ENCODE measurements at regions not wholly inside any gene's neighbourhood (a gene's known extent, or its start where the extent isn't known, plus 50 kb on each side); places are given as distances from the start of the nearest gene placed in this dataset.
A peak's percentile ranks its signal among the peaks of the same experiment; 100 is the strongest.

DNA sequence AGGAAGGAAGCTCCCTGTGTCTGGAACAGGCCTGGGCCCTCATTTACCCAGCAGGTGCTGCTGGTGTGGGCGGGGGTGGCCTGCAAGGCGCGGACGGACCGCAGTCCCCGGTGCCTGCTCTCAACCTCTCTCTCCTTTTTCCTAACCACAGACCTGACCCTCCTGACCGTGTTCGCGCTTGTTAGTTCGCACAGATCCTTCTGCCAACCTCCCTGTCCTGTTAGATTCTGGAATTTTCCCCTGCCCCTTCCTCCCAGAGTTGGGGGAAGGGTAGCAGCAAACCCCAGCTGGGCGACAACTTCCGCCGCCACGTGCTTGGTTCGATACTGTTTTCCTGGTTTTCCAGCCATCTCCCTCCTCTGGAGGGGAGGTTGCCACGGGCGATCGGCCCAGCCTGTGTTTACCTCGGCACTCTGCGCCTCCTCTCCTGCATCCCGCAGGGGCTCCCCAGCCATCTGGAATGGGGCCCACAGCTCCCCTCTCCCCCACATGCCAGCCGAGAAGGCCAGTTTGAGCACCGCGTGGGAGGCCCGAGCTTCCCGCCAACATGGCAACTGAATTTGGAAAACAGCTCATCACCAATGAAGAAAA, 70.8 kb upstream of the UNC5A start:
- peak overlapping the region; percentile 8; the same call in 1 of the 2 replicates for H3K27ac ChIP-seq
- TF ChIP-seq, protein P1, sequence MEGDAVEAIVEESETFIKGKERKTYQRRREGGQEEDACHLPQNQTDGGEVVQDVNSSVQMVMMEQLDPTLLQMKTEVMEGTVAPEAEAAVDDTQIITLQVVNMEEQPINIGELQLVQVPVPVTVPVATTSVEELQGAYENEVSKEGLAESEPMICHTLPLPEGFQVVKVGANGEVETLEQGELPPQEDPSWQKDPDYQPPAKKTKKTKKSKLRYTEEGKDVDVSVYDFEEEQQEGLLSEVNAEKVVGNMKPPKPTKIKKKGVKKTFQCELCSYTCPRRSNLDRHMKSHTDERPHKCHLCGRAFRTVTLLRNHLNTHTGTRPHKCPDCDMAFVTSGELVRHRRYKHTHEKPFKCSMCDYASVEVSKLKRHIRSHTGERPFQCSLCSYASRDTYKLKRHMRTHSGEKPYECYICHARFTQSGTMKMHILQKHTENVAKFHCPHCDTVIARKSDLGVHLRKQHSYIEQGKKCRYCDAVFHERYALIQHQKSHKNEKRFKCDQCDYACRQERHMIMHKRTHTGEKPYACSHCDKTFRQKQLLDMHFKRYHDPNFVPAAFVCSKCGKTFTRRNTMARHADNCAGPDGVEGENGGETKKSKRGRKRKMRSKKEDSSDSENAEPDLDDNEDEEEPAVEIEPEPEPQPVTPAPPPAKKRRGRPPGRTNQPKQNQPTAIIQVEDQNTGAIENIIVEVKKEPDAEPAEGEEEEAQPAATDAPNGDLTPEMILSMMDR (conservative IDR thresholded peaks at IDR 0.05) = no peak

DNA sequence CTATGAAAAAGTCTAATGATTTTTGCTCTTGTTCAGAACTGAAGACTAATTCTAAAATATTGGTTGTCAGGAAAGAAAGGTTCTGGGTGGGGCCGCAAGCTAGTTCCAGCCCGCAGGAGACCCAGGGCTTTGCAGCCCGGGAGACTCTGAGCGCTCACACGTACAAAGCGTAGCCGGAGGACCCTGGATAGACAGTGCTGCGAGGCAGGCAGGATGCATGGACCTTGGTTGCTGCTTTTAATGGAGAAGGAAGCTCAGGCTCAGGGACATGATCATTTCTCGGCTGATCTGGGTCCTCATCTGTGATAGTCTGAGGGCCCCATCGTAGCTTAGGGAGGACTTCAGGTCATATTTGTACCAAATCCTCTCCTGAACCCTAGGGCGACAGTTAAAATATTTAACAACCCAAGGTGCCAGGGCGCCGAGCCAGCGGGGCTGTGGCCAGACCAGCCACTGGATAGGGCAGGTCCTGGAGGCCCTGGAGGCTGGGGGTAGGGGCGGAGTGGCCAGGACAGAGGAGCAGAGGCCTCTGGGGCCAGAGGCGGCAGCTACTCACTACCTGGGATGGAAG, 70.1 kb upstream of the UNC5A start:
- TF ChIP-seq, protein P1 (conservative IDR thresholded peaks at IDR 0.05) = no peak
- H3K27ac ChIP-seq = peak overlapping the region; percentile 8; the same call in 1 of the 2 replicates

DNA sequence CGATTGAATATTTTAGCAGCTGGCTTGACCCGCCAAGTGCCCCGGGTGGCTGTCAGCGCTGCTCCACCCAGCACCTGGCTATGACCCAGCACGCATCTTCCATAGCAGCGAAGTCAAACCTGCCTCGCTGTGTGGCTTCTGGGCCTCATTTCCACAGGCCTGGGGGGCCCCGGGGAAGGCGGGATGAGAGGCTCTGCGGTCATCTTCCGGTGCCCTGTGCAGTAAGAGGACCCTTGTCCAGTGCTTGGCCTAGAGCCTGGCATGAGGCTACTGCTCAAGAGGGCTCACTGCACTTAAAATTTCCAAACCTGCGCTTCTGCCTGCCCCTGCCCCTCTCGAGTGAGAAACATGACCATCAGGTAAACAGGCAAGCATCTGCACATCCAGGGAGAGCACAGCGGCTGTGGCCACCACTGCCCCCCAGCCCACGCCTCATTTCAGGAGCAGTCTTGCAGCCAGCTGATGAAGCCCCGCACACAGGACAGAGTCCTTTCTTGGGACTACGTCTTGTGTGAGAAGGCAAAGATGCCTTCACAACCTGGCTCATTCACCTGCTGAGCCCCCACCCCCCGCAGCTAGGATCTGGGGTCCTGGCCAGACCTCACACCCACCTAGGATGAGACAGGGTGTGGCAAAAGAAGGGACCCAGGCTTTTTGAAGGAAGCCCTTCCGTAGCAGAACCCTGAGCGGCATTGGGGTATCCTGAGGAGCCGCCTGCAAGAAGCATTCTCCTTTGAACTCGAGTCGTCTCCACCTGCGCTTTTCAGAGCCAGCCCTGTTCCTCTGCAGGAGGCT, 69.5 kb upstream of the UNC5A start:
- TF ChIP-seq, protein P1 (conservative IDR thresholded peaks at IDR 0.05) = no peak
- H3K27ac ChIP-seq = peak overlapping the region; percentile 8; the same call in 1 of the 2 replicates

DNA sequence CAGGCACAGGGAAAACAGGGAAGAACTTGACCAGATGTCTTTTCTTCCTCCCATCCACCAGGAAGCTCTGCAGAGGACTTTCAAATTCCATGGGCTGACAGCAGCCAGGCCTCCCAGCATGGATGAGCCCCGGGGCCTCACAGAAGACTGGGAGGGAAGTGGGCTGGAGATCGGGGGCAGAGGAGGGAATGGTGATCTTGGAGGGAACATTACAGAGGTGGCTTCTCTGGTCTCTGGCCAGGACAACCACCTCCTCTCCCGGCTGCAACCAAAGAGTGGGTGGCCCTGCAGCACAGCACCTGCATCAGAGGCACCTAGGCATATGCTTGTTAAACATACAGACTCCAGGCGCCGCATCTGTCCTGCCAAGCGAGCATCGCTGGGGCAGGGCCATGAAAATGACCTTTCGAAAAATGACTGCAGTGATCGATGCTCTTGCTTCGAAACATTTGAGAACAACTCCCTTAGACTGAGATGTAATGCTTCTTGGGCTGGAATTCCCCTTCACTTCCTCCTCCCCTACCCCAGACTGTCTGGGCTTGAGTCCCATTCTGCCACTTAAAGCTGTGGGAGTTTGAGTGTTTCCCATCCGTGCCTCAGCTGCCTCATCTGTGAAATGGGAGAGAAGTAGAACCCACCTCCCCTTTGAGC, 68.7 kb upstream of the UNC5A start:
- TF ChIP-seq, protein P1 (conservative IDR thresholded peaks at IDR 0.05) = no peak
- H3K27ac ChIP-seq = no peak overlapping the region

DNA sequence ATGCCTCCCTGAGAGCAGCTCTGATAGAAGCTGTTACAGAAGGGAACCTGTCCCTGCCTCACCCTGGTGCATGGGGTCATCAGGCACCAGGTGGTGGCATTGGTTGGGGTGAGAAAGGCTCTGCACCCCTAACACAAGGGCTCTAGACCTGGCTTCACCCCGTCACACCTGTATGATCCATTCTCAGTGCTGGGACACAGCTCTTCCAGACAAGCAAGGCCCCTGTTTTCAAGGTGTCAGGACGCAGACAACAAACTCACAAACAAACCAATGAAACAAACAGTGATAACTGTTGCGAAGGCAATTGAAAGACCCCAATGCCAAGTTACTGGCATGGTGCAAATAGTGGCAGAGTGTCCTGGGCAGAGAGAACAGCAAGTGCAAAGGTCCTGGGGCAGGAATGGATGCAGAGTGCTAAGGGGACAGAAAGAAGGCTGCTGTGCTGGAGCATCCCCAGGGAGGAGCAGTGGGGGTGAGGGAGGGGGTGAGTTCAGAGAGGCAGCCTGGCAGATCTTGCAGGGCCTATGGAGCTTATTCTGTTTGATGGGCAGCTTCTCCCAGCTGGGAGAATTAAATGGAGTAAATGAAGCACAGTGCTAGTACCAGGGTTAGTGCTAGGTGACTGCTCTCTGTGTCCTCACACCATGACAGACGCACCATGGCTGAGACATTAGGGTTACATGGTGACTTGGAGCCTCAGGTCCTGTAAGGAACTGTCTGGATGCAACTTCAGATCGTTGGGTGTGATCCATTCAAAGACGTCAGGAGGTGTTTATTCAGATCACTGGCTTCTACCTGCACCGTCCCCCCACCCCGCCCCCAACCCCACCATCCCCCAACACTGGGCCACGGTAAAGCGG, 67.9 kb upstream of the UNC5A start:
- TF ChIP-seq, protein P1 (conservative IDR thresholded peaks at IDR 0.05) = no peak
- peak overlapping the region; percentile 83 for H3K27ac ChIP-seq

DNA sequence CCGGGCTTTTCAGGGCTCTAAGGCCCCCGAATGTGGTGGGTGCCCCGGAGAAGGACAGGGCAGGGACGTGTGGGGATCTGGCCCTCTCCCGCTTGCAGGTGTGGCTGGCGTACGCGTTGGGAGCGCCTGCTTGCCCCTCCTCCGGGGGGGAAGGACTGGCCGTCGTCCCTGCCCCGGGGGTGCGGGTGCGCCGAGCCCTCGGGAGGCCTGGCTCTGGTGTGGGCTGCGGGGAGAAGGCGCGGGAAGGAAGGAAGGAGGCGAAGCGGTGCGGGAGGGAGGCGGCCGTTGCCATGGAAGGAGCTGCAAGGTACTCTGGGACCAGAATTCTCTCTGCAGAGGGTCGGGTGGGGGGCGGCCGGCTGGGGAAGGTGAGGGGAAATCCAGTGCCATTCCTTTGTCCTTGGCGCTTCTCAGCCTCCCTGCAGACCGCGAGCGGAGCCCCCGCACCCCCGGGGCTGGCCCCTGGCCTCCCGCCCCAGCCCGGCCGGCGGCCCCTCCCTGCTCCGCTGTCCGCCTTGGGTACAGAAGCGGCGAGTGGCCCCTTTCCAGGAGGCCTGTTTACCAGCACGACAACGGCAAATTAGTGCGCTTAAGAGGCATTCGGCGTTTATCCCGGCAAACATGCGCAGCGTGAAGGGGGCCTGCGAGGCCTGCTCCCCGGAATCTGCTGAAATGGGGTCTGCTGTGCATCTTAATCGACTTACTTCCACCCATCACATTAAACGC, 67.1 kb upstream of the UNC5A start:
- TF ChIP-seq, protein P1 (conservative IDR thresholded peaks at IDR 0.05) = no peak
- H3K27ac ChIP-seq = peak overlapping the region; percentile 83
